ENCODE measurements at regions not wholly inside any gene's neighbourhood (a gene's known extent, or its start where the extent isn't known, plus 50 kb on each side); places are given as distances from the start of the nearest gene placed in this dataset.

- FAIRE-seq (no peak), DNase-seq (peak in 2 of 5 donors; percentile 43 to 59)
- Histone ChIP-seq H3K9ac (ENCODE audit: low read length in 3 of 3) (no peak overlapping the region), H3K4me1 (ENCODE audit: control insufficient read depth in 2 of 3, insufficient read depth in 2 of 3, low read depth in 1 of 3, low read length in 3 of 3) (peaks cover 0 to 2% (median 0%) of the 10 kb centered on the region in 3 donors), H3K36me3 (ENCODE audit: control insufficient read depth in 2 of 3, insufficient read depth in 3 of 3, low read length in 3 of 3) (no peaks in the 10 kb centered on the region), H3K27me3 (ENCODE audit: control insufficient read depth, insufficient read depth, low read length) (no peaks in the 10 kb centered on the region), H3K9me3 (ENCODE audit: control insufficient read depth in 2 of 3, insufficient read depth in 1 of 3, low read length in 3 of 3) (no peaks in the 10 kb centered on the region), H3K4me3 (ENCODE audit: low read length in 3 of 3) (no peak overlapping the region), H3K27ac (ENCODE audit: low read depth in 2 of 2, low read length in 2 of 2) (no peak overlapping the region)
- no peak for TF ChIP-seq CTCF (IDR thresholded peaks at IDR 0.05; ENCODE audit: borderline replicate concordance, extremely low read depth, insufficient read depth)
- intact Hi-C loops (cut with DNase I), result loop anchor here (10.0 kb wide), 2 partner anchors 105 to 195 kb away; partner anchors contain the start of genes LRCOL1 and P2RX2
Measured at GRCh38 chr12:132419631-132420246, 70.2 kb upstream of the FBRSL1 start.

GRCh38 chr12:132418393-132418925, 71.5 kb upstream of the FBRSL1 start:
- Histone ChIP-seq H3K27me3 (ENCODE audit: control insufficient read depth, insufficient read depth, low read length) (no peaks in the 10 kb centered on the region), H3K4me1 (ENCODE audit: control insufficient read depth in 2 of 3, insufficient read depth in 2 of 3, low read depth in 1 of 3, low read length in 3 of 3) (no peaks in the 10 kb centered on the region), H3K27ac (ENCODE audit: low read depth in 2 of 2, low read length in 2 of 2) (no peak overlapping the region), H3K4me3 (ENCODE audit: low read length in 3 of 3) (no peak overlapping the region), H3K9me3 (ENCODE audit: control insufficient read depth in 2 of 3, insufficient read depth in 1 of 3, low read length in 3 of 3) (no peaks in the 10 kb centered on the region), H3K9ac (ENCODE audit: low read length in 3 of 3) (no peak overlapping the region), H3K36me3 (ENCODE audit: control insufficient read depth in 2 of 3, insufficient read depth in 3 of 3, low read length in 3 of 3) (no peaks in the 10 kb centered on the region)
- no peak for TF ChIP-seq CTCF (IDR thresholded peaks at IDR 0.05; ENCODE audit: borderline replicate concordance, extremely low read depth, insufficient read depth)
- DNase-seq (no peak), FAIRE-seq (no peak)
- intact Hi-C loops (cut with DNase I), result loop anchor here (10.0 kb wide), 2 partner anchors 106 to 196 kb away; partner anchors contain the start of genes LRCOL1 and P2RX2

GRCh38 chr12:132417741-132418140, 72.2 kb upstream of the FBRSL1 start:
- no peak for DNase-seq
- no peak overlapping the region for H3K9ac ChIP-seq (ENCODE audit: low read length in 3 of 3)
- no peaks in the 10 kb centered on the region for H3K36me3 ChIP-seq (ENCODE audit: control insufficient read depth in 2 of 3, insufficient read depth in 3 of 3, low read length in 3 of 3)
- no peak for FAIRE-seq
- no peak overlapping the region for H3K27ac ChIP-seq (ENCODE audit: low read depth in 2 of 2, low read length in 2 of 2)
- no peak for TF ChIP-seq CTCF (IDR thresholded peaks at IDR 0.05; ENCODE audit: borderline replicate concordance, extremely low read depth, insufficient read depth)
- intact Hi-C loops (cut with DNase I), result loop anchor here (10.0 kb wide), 2 partner anchors 107 to 197 kb away; partner anchors contain the start of genes LRCOL1 and P2RX2
- H3K27me3 ChIP-seq (ENCODE audit: control insufficient read depth, insufficient read depth, low read length), result no peaks in the 10 kb centered on the region
- no peak overlapping the region for H3K4me3 ChIP-seq (ENCODE audit: low read length in 3 of 3)
- no peaks in the 10 kb centered on the region for H3K9me3 ChIP-seq (ENCODE audit: control insufficient read depth in 2 of 3, insufficient read depth in 1 of 3, low read length in 3 of 3)
- H3K4me1 ChIP-seq (ENCODE audit: control insufficient read depth in 2 of 3, insufficient read depth in 2 of 3, low read depth in 1 of 3, low read length in 3 of 3), result no peaks in the 10 kb centered on the region
